ENCODE measurements at regions not wholly inside any gene's neighbourhood (a gene's known extent, or its start where the extent isn't known, plus 50 kb on each side); places are given as distances from the start of the nearest gene placed in this dataset.

DNA sequence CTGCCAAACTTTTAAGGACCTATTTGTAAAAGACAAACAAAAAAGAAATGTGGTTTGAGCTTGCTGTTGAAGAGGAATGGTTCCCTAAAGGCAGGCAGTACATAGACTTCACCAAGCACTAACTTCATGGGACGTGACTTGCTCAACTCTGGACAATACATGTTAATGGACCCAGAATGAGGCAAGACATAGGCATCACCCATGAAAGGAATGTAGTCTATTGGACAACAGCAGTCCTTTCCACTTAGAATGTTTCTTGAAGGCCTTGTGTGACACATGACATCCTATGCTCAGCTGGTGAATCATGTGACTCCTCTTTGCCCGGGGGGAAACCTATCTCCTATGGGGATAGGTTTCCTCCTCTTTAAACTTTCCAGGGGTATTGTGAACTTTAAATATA lies 246.4 kb upstream of the BLID start:
- BruUV-seq (replicated peaks), result no TSS peak
- ChIA-PET POLR2A (ENCODE audit: unreplicated experiment) (interaction anchor here (0.6 kb wide), 1 partner anchor 22 kb away, joined by 3 read pairs; no protein-coding TSS in a partner anchor), CTCF (no interaction called here)
- Histone ChIP-seq H3K4me3 (ENCODE audit: low read length) (no peak overlapping the region), H3K9ac (ENCODE audit: low read length) (no peak overlapping the region), H3K27me3 (ENCODE audit: low read length) (peaks cover 95% of the 10 kb centered on the region), H3K79me2 (ENCODE audit: low read length) (no peaks in the 10 kb centered on the region), H3K27ac (ENCODE audit: low read length) (no peak overlapping the region), H3K4me1 (ENCODE audit: insufficient read depth, low read length) (no peaks in the 10 kb centered on the region), H3K9me2 (replicated peaks; ENCODE audit: low read length) (no peaks in the 10 kb centered on the region), H3K4me2 (ENCODE audit: low read length) (no peak overlapping the region), H2AFZ (ENCODE audit: low read length) (no peak overlapping the region), H3F3A (ENCODE audit: low read length, unreplicated experiment) (no peaks in the 10 kb centered on the region), H3K36me3 (ENCODE audit: low read depth, low read length) (no peaks in the 10 kb centered on the region), H3K9me3 (ENCODE audit: low read length) (peaks cover 5% of the 10 kb centered on the region; the same call in 1 of the 2 replicates), H4K20me1 (ENCODE audit: low read length) (no peaks in the 10 kb centered on the region)
- DNase-seq, result no peak
- ATAC-seq, result no peak
- intact Hi-C loops (cut with micrococcal nuclease), result no loop called here
- TF ChIP-seq, protein P1, sequence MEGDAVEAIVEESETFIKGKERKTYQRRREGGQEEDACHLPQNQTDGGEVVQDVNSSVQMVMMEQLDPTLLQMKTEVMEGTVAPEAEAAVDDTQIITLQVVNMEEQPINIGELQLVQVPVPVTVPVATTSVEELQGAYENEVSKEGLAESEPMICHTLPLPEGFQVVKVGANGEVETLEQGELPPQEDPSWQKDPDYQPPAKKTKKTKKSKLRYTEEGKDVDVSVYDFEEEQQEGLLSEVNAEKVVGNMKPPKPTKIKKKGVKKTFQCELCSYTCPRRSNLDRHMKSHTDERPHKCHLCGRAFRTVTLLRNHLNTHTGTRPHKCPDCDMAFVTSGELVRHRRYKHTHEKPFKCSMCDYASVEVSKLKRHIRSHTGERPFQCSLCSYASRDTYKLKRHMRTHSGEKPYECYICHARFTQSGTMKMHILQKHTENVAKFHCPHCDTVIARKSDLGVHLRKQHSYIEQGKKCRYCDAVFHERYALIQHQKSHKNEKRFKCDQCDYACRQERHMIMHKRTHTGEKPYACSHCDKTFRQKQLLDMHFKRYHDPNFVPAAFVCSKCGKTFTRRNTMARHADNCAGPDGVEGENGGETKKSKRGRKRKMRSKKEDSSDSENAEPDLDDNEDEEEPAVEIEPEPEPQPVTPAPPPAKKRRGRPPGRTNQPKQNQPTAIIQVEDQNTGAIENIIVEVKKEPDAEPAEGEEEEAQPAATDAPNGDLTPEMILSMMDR (conservative IDR thresholded peaks at IDR 0.05; ENCODE audit: low read depth, low read length), result no peak
- TF ChIP-seq EZH2 (IDR thresholded peaks at IDR 0.05; ENCODE audit: low read length, unreplicated experiment), result no peak
- no peak for TF ChIP-seq EZH2phosphoT487 (IDR thresholded peaks at IDR 0.05; ENCODE audit: borderline replicate concordance, low read length)

DNA sequence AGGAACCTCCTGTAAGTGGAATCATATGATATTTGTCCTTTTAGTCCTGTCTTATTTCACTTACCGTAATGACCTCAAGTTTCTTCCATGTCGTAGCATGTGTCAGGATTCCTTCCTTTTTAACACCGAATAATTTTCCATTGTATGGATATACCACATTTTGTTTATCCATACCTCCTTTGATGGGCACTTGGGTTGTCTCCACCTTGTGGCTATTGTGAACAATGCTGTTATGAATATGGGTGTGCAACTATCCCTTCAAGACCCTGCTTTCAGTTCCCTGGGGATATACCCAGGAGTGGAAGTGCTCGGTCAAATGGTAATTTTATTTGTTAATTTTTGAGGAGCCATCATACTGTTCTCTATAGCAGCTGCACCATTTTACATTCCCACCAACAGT lies 244.9 kb upstream of the BLID start:
- H3K9ac ChIP-seq (ENCODE audit: low read length), result no peak overlapping the region
- no peak overlapping the region for H3K4me2 ChIP-seq (ENCODE audit: low read length)
- H3K36me3 ChIP-seq (ENCODE audit: low read depth, low read length), result no peaks in the 10 kb centered on the region
- H4K20me1 ChIP-seq (ENCODE audit: low read length), result no peaks in the 10 kb centered on the region
- intact Hi-C loops (cut with micrococcal nuclease), result no loop called here
- H3K79me2 ChIP-seq (ENCODE audit: low read length), result no peaks in the 10 kb centered on the region
- H3K4me3 ChIP-seq (ENCODE audit: low read length), result no peak overlapping the region
- H3K9me2 ChIP-seq (replicated peaks; ENCODE audit: low read length), result no peaks in the 10 kb centered on the region
- ChIA-PET POLR2A (ENCODE audit: unreplicated experiment) (no interaction called here), CTCF (no interaction called here)
- H3K4me1 ChIP-seq (ENCODE audit: insufficient read depth, low read length), result no peaks in the 10 kb centered on the region
- no peak for ATAC-seq
- no peak overlapping the region for H3K27ac ChIP-seq (ENCODE audit: low read length)
- no peaks in the 10 kb centered on the region for H3F3A ChIP-seq (ENCODE audit: low read length, unreplicated experiment)
- peak; percentile 36 for DNase-seq
- no TSS peak for BruUV-seq (replicated peaks)
- peaks cover 90% of the 10 kb centered on the region for H3K27me3 ChIP-seq (ENCODE audit: low read length)
- TF ChIP-seq EZH2 (IDR thresholded peaks at IDR 0.05; ENCODE audit: low read length, unreplicated experiment) (no peak), EZH2phosphoT487 (IDR thresholded peaks at IDR 0.05; ENCODE audit: borderline replicate concordance, low read length) (no peak)
- TF ChIP-seq, protein P1 (conservative IDR thresholded peaks at IDR 0.05; ENCODE audit: low read depth, low read length), result peak; percentile 61
- H2AFZ ChIP-seq (ENCODE audit: low read length), result no peak overlapping the region
- peaks cover 5% of the 10 kb centered on the region; the same call in 1 of the 2 replicates for H3K9me3 ChIP-seq (ENCODE audit: low read length)

DNA sequence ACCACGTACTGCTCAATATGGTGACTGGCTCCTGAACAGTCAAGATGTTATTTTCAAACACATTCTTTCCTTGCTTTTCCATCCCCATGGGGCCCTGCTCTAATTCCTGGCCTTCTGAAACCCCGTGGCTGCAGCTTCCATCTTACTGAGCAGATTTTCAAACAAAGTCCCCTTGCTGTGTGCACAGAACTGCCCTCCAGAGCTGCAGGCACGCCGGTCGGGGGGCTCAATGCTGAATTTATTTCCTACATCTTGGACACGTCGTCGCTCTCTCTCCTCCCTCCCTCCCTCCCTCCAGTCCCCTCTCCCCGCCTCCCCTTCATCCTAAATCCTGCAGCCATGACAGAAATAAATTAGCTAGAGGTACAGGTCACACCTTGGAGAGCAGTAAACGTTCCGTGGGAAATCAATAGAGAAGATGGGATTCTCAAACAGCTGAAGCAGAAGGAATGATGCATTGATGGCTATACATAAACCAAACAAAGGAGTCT lies 243.1 kb upstream of the BLID start:
- Histone ChIP-seq H3K9me3 (ENCODE audit: low read length) (peaks cover 5% of the 10 kb centered on the region; the same call in 1 of the 2 replicates), H3K4me3 (ENCODE audit: low read length) (no peak overlapping the region), H3K79me2 (ENCODE audit: low read length) (no peaks in the 10 kb centered on the region), H3K36me3 (ENCODE audit: low read depth, low read length) (no peaks in the 10 kb centered on the region), H3K27ac (ENCODE audit: low read length) (no peak overlapping the region), H3K27me3 (ENCODE audit: low read length) (peaks cover 87% of the 10 kb centered on the region), H3K9me2 (replicated peaks; ENCODE audit: low read length) (no peaks in the 10 kb centered on the region), H3K4me1 (ENCODE audit: insufficient read depth, low read length) (no peaks in the 10 kb centered on the region), H2AFZ (ENCODE audit: low read length) (no peak overlapping the region), H4K20me1 (ENCODE audit: low read length) (no peaks in the 10 kb centered on the region), H3K9ac (ENCODE audit: low read length) (no peak overlapping the region), H3F3A (ENCODE audit: low read length, unreplicated experiment) (no peaks in the 10 kb centered on the region), H3K4me2 (ENCODE audit: low read length) (no peak overlapping the region)
- ATAC-seq (no peak), DNase-seq (no peak)
- intact Hi-C loops (cut with micrococcal nuclease), result no loop called here
- BruUV-seq (replicated peaks), result no TSS peak
- TF ChIP-seq EZH2 (IDR thresholded peaks at IDR 0.05; ENCODE audit: low read length, unreplicated experiment), result no peak
- no peak for TF ChIP-seq EZH2phosphoT487 (IDR thresholded peaks at IDR 0.05; ENCODE audit: borderline replicate concordance, low read length)
- TF ChIP-seq, protein P1 (conservative IDR thresholded peaks at IDR 0.05; ENCODE audit: low read depth, low read length), result no peak
- ChIA-PET POLR2A (ENCODE audit: unreplicated experiment) (no interaction called here), CTCF (no interaction called here)

All from PC-3 (cell line).